ENCODE measurements at regions not wholly inside any gene's neighbourhood (a gene's known extent, or its start where the extent isn't known, plus 50 kb on each side); places are given as distances from the start of the nearest gene placed in this dataset.
"Not testable (repeated sequence)": the region's sequence is repeated elsewhere in the genome, so short reads cannot be mapped to it uniquely, and the experiment has no call there.

GRCh38 chr18:5015213-5015612 is 181.8 kb downstream of the AKAIN1 start:
- DNase-seq: no peak

DNA sequence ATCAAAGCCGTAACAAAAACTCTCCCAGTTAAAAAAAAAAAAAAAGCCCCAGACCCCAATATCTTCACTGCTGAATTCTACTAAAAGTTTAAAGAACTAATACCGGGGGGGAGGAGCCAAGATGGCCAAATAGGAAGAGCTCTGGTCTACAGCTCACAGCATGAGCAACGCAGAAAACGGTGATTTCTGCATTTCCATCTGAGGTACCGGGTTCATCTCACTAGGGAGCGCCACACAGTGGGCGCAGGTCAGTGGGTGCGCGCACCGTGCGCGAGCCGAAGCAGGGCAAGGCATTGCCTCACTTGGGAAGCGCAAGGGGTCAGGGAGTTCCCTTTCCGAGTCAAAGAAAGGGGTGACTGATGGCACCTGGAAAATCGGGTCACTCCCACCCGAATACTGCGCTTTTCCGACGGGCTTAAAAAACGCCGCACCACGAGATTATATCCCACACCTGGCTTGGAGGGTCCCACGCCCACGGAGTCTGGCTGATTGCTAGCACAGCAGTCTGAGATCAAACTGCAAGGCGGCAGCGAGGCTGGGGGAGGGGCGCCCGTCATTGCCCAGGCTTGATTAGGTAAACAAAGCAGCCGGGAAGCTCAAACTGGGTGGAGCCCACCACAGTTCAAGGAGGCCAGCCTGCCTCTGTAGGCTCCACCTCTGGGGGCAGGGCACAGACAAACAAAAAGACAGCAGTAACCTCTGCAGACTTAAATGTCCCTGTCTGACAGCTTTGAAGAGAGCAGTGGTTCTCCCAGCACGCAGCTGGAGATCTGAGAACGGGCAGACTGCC is 192.8 kb downstream of the AKAIN1 start:
- not testable (repeated sequence) for DNase-seq

DNA sequence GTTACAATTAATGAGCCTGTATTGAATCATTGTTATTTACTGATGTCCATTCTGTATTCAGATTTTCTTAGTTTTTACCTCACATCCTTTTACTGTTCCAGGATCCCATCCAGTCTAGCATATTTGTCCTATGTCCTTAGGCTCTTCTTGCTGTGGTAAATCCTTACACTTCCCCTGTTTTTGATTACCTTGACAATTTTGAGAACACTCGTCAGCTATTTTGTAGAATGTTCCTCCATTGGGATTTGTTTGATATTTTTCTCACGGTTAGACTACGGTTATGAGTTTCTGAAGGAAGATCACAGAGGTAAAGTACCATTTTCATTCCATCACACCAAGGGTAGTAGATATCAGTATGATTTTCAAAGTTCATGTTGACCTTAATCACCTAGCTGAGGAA is 202.3 kb downstream of the AKAIN1 start:
- DNase-seq: no peak

- DNase-seq: peak; percentile 78
These were observed 209.3 kb downstream of the AKAIN1 start for GRCh38 chr18:4987452-4988405.

GRCh38 chr18:4986677-4987076 is 210.4 kb downstream of the AKAIN1 start:
- no peak for DNase-seq

DNA sequence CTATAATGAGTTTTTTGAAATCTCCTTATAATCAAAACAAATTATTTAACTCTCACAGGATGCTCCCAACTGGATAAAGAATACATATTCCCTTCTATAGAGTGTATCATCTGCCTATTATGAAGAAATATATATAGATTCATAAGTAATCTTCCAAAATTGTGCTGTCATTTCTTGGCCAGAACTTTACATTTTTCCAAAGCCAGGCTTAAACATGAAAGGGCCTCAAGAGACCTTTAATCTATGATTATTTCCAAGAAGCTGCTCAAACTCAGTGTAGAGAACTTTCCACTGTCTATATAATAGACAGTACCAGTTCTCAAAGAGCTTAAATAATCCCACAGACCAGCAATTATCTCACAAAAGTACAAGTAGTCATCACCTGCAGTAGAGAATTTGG is 211.0 kb downstream of the AKAIN1 start:
- DNase-seq: no peak

GRCh38 chr18:4961121-4961909 is 235.7 kb downstream of the AKAIN1 start:
- no peak for DNase-seq

GRCh38 chr18:4960578-4960977 is 236.5 kb downstream of the AKAIN1 start:
- no peak for DNase-seq

DNA sequence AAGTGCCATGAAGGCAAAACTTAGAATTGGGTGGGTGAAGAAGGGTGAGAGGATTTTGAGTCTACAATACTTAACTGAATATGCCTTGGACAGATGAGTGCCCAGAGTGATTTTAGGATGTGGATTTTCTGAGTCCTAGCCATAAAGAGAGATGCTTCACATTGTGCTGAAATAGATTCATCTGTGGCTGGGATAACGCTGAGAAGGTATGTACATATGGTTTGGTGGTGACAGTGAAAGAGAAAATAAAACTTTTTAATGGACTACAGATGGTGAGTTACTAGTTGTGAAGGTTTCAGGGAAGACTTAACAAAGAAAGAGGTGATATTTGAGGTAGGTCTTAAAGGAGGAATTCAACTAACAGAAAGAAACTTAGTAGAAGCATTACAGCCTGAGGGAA is 265.8 kb downstream of the AKAIN1 start:
- DNase-seq: no peak

- no peak for DNase-seq
These were observed 275.5 kb downstream of the AKAIN1 start for GRCh38 chr18:4921548-4921947.

DNA sequence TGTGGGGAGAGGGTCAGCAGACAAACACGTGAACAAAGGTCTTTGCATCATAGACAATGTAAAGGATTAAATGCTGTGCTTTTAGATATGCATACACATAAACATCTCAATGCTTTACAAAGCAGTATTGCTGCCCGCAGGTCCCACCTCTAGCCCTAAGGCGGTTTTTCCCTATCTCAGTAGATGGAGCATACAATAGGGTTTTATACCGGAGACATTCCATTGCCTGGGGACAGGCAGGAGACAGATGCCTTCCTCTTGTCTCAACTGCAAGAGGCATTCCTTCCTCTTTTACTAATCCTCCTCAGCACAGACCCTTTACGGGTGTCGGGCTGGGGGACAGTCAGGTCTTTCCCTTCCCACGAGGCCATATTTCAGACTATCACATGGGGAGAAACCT is 279.5 kb downstream of the AKAIN1 start:
- DNase-seq: not testable (repeated sequence)

GRCh38 chr18:4908328-4908727 is 288.7 kb downstream of the AKAIN1 start:
- DNase-seq: no peak

DNA sequence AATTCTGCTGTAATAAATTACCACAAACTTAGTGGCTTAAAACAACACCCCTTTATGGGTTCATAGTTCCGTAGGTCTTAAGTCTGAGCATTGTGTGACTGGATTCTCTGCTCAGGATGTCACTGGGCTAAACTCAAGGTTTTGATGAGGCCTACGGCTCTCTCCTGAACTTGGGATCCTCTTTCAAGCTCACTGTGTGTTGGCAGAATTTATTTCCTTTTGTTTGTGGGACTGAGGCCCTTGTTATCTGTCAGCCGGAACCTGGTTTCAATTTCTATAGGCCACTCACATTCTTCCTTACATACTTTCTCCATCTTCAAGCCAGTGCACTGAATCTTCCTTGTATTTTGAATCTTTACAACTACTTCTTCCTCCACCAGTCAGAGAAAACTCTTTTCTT is 290.2 kb downstream of the AKAIN1 start:
- no peak for DNase-seq

DNA sequence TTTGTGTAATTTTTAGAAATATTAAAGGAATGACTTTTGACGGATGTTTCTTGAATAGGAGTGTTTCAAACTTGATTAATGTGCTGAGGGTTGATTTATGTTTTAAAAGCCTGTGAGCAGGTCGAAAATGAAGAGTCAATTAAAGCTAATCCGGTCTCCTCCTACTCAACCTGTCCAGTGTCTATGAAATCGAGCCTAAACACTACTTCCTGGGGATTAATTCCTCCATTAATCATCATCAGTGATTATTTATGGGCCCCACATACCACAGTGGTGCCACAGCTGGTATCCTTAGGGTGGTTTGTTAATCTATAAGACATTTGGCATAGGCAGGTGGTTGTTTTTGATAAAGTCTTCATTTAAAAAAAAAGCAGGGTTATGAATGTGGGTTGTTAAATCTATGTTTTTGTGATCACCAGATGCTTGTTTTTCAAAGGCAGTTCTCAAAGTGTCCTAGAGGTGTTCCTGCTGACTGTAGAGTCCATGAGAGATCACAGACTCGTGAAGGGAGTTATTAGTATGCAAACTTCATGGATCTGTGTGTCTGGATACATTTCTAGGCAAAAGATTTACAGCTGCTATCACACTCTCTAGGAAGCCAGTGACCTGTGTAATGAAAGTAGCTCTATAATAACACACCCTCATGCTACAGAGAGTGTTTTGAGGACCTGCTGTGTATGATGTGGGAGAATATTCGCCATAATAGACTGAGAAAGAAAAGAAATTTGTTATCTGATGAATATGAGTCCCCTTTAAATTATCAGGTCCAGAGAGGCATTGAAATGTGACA is 308.6 kb downstream of the AKAIN1 start:
- no peak for DNase-seq

DNA sequence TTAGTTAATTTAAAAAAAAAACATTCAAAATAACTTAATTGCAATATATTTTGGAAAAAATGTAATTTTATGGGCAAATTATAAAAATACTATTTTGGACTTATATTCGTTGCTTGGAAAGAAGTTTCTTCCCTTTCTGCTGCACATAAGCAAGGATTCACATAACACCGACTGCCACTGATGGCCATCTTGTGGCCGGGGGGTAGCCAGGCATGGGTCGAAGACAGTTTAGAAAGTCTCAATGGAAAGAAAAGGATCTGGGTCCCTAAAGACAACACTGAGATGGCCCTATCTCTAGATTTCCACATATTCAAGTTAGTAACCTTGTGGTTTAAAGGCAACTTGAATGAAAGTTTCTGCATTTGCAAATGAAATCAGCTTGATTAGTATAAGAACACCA is 318.6 kb downstream of the AKAIN1 start:
- no peak for DNase-seq

DNA sequence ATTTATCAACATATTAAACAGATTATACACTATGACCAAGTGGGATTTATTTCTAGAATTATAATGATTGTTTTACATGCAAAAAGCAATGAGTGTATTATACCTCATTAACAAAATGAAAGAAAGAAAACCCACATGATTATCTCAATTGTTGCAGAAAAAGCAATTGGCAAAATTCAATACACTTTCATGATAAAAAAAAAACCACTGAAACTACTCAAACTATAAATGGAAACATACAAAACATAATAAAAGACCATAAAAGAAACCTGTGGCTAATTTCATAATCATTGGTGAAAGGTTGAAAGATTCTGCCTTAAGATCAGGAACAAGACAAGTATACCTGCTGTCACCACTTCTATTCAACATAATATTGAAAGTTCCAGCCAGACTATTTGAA is 325.9 kb downstream of the AKAIN1 start:
- no peak for DNase-seq

DNA sequence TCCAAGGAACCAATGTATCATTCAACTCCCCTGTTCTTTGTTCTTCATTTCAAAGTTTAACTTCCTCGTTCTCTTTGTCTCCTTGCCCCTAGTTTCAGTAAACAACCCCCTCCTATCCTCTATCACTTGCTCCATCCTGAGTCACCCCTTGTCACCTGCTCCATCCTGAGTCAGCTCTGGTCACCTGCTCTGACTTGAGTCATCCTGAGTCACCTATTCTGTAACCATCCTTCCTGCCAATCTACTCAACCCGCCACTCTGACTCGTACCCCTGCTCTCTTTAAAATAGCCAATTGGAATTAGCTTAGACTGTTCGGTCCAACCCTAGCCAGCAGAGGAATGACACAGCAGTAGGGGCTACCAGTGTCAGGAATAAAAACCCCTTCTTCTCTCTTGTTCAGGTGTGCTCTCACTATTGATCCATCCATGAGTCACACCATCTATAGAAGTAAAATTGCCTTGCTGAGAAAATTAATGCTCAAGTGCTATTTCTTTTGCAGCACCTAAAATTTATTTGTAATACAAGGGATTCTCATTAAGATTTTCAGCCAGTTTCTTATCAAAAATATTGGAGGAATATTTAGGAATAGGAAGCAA is 326.8 kb downstream of the AKAIN1 start:
- DNase-seq: no peak

DNA sequence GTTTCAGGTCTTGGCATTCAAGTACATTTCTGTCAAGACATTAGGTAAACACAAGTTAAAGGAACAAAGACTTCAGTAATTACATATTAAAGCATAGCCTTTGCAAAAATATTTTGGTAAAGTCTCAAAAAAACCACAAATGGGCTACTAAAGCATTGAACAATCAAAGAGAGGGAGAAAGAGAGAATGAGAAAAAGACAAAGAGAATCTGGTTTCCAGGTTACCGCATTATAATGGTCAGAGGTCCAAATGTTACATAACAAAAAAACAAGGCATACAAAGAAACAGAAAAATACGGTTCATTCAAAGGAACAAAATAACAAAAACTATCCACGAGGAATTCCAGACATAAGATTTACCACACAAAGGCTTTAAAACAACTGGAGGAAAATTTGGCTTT is 327.9 kb downstream of the AKAIN1 start:
- no peak for DNase-seq

DNA sequence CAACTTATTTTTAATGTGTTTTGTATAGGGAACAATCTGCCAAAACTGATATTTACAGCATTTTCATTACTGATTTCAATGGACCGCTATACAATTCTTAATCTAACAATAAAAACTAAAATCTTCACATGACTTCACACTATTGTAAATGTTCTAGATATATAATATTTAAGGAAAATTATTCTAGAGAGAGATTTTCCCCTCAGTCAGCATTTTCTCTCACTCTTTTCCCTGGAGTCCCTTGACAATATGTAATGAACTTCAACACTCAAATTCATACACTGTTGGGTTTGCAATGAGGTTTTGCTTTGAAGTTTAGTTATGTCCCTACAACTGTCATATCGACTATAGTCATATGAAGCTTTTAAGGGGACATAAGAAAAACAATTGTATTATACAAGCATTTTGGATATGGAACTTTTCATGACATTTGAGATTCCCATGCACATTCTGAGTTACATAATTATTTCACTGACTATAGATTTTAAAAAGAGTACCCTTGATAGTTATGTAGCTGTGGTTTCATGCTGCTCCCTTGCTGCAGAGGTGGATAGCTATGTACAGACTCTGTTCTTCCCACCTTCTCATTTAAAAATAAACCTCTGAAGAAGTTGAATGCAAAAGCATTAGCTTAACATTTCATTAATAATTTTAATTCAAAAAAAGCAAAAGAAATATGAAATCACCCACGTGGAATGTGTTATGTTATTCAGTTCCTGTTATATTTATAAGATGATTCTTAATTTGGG is 338.5 kb downstream of the AKAIN1 start:
- DNase-seq: no peak

GRCh38 chr18:4854671-4855070 is 342.4 kb downstream of the AKAIN1 start:
- DNase-seq: no peak

DNA sequence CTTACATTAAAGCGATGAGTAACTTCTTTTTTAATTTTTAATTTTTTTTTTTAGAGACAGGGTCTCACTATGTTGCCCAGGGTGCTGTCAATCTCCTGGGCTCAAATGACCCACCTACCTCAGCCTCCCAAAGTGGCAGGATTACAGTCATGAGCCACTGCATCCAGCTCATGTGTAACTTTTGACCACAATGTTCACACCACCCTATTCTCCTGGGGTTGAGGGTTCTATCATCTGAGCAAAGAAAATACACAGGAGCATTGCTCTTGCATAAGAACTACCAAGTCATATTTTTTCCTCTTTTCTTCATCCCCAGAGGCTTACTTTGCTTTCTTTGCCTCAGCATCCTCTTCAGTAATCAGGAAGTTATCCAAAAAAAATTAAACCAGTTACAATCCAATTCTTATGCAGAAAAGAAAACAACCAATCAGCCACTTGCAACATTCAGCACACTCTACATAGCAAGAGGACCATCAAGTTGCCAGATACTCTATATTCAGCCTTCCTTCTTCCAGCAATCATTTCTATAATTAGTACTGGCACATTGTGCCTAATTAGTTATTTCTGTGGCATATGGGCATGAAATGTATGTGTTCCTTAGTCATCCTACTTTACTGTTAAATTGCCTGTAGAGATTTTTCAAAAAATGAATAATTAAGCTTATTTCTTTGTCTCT is 345.6 kb downstream of the AKAIN1 start:
- no peak for DNase-seq
